ENCODE measurements at regions not wholly inside any gene's neighbourhood (a gene's known extent, or its start where the extent isn't known, plus 50 kb on each side); places are given as distances from the start of the nearest gene placed in this dataset.

- no peak for TF ChIP-seq CTCF (IDR thresholded peaks at IDR 0.05; ENCODE audit: low read depth, low read length, poor library complexity, severe bottlenecking)
- no peak for TF ChIP-seq EZH2phosphoT487 (IDR thresholded peaks at IDR 0.05; ENCODE audit: borderline replicate concordance, low read length)
Observed at GRCh38 chr18:8987241-8987640, 115.3 kb upstream of the NDUFV2 start.
